Rectal smooth muscle tissue (tissue), 1 donor: ENCODE measurements at regions not wholly inside any gene's neighbourhood (a gene's known extent, or its start where the extent isn't known, plus 50 kb on each side); places are given as distances from the start of the nearest gene placed in this dataset.

ENCODE experiments used
- H3K27ac ChIP-seq: one replicate; pipeline ENCODE4 v1.7.0; 2013; ENCODE audit warnings: low read depth, low read length, inconsistent platforms
- H3K27me3 ChIP-seq: one replicate; pipeline ENCODE4 v1.7.0; 2013; ENCODE audit warnings: low read length; ENCODE audit not compliant: control insufficient read depth, insufficient read depth
- H3K36me3 ChIP-seq: one replicate; pipeline ENCODE4 v1.7.0; 2013; ENCODE audit warnings: low read length; ENCODE audit not compliant: control insufficient read depth, insufficient read depth
- H3K4me1 ChIP-seq: one replicate; pipeline ENCODE4 v1.7.0; 2013; ENCODE audit warnings: low read length; ENCODE audit not compliant: control insufficient read depth, insufficient read depth
- H3K4me3 ChIP-seq: one replicate; pipeline ENCODE4 v1.7.0; 2013; ENCODE audit warnings: low read length
- H3K9ac ChIP-seq: one replicate; pipeline ENCODE4 v1.7.0; 2013; ENCODE audit warnings: low read length

- H3K27ac ChIP-seq, result no peak overlapping the region
- no peak overlapping the region for H3K4me3 ChIP-seq
- no peak overlapping the region for H3K9ac ChIP-seq
- no peaks in the 10 kb centered on the region for H3K27me3 ChIP-seq
- H3K4me1 ChIP-seq, result no peaks in the 10 kb centered on the region
- H3K36me3 ChIP-seq, result no peaks in the 10 kb centered on the region
Observed at GRCh38 chr1:87794788-87795614, 466.3 kb downstream of the LMO4 start.

- H3K4me3 ChIP-seq, result no peak overlapping the region
Observed at GRCh38 chr1:87795615-87796337, 467.1 kb downstream of the LMO4 start.

GRCh38 chr1:87796471-87796901 lies 467.8 kb downstream of the LMO4 start:
- Histone ChIP-seq H3K36me3 (no peaks in the 10 kb centered on the region), H3K9ac (no peak overlapping the region), H3K4me3 (no peak overlapping the region), H3K27me3 (no peaks in the 10 kb centered on the region), H3K27ac (no peak overlapping the region), H3K4me1 (no peaks in the 10 kb centered on the region)

More at GRCh38 chr1:87795615-87796337, 467.1 kb downstream of the LMO4 start:
- Histone ChIP-seq H3K4me1 (no peaks in the 10 kb centered on the region), H3K36me3 (no peaks in the 10 kb centered on the region), H3K27ac (no peak overlapping the region), H3K9ac (no peak overlapping the region), H3K27me3 (no peaks in the 10 kb centered on the region)

- Histone ChIP-seq H3K4me3 (no peak overlapping the region), H3K27ac (no peak overlapping the region), H3K9ac (no peak overlapping the region), H3K27me3 (no peaks in the 10 kb centered on the region), H3K4me1 (no peaks in the 10 kb centered on the region), H3K36me3 (no peaks in the 10 kb centered on the region)
Observed at GRCh38 chr1:87799451-87799850, 470.8 kb downstream of the LMO4 start.

GRCh38 chr1:87800006-87800405 lies 471.3 kb downstream of the LMO4 start:
- H3K9ac ChIP-seq, result no peak overlapping the region
- no peaks in the 10 kb centered on the region for H3K36me3 ChIP-seq
- no peaks in the 10 kb centered on the region for H3K4me1 ChIP-seq
- H3K27ac ChIP-seq, result no peak overlapping the region
- no peaks in the 10 kb centered on the region for H3K27me3 ChIP-seq
- H3K4me3 ChIP-seq, result no peak overlapping the region

- Histone ChIP-seq H3K4me3 (no peak overlapping the region), H3K36me3 (no peaks in the 10 kb centered on the region), H3K27ac (no peak overlapping the region)
Observed at GRCh38 chr1:87803375-87803774, 474.7 kb downstream of the LMO4 start.

GRCh38 chr1:87804128-87804527 lies 475.4 kb downstream of the LMO4 start:
- Histone ChIP-seq H3K27me3 (no peaks in the 10 kb centered on the region), H3K4me1 (no peaks in the 10 kb centered on the region), H3K4me3 (no peak overlapping the region), H3K27ac (no peak overlapping the region), H3K9ac (no peak overlapping the region), H3K36me3 (no peaks in the 10 kb centered on the region)

More at GRCh38 chr1:87803375-87803774, 474.7 kb downstream of the LMO4 start:
- Histone ChIP-seq H3K27me3 (no peaks in the 10 kb centered on the region), H3K4me1 (no peaks in the 10 kb centered on the region), H3K9ac (no peak overlapping the region)

- no peaks in the 10 kb centered on the region for H3K36me3 ChIP-seq
- no peak overlapping the region for H3K9ac ChIP-seq
- no peak overlapping the region for H3K4me3 ChIP-seq
- no peaks in the 10 kb centered on the region for H3K27me3 ChIP-seq
- H3K27ac ChIP-seq, result peak overlapping the region; percentile 8
- no peaks in the 10 kb centered on the region for H3K4me1 ChIP-seq
Observed at GRCh38 chr1:87805666-87806378, 477.1 kb downstream of the LMO4 start.

GRCh38 chr1:87806379-87807094 lies 477.9 kb downstream of the LMO4 start:
- no peaks in the 10 kb centered on the region for H3K27me3 ChIP-seq
- no peak overlapping the region for H3K9ac ChIP-seq
- no peaks in the 10 kb centered on the region for H3K36me3 ChIP-seq
- H3K27ac ChIP-seq, result peak overlapping the region; percentile 8
- H3K4me3 ChIP-seq, result no peak overlapping the region
- no peaks in the 10 kb centered on the region for H3K4me1 ChIP-seq

GRCh38 chr1:87810166-87810565 lies 481.5 kb downstream of the LMO4 start:
- no peaks in the 10 kb centered on the region for H3K27me3 ChIP-seq
- H3K36me3 ChIP-seq, result no peaks in the 10 kb centered on the region
- H3K9ac ChIP-seq, result no peak overlapping the region
- H3K4me1 ChIP-seq, result no peaks in the 10 kb centered on the region
- no peak overlapping the region for H3K4me3 ChIP-seq
- H3K27ac ChIP-seq, result no peak overlapping the region

GRCh38 chr1:87812871-87813577 lies 484.3 kb downstream of the LMO4 start:
- Histone ChIP-seq H3K27ac (no peak overlapping the region), H3K9ac (no peak overlapping the region), H3K36me3 (no peaks in the 10 kb centered on the region), H3K4me1 (peaks cover 4% of the 10 kb centered on the region), H3K4me3 (no peak overlapping the region), H3K27me3 (no peaks in the 10 kb centered on the region)
